GM23338 (cell line): ENCODE measurements at regions not wholly inside any gene's neighbourhood (a gene's known extent, or its start where the extent isn't known, plus 50 kb on each side); places are given as distances from the start of the nearest gene placed in this dataset.

Experiments used
- ATAC-seq: fragments of 200-7000 bp; cut with Tn5 transposase; 3 replicates; pipeline ENCODE4 v1.9.1; 2020
- DNase-seq: peaks from one replicate; pipeline ENCODE4 v3.0.0-alpha.2; 2015; ENCODE audit warnings: low spot score
- H2AFZ ChIP-seq: fragments of 200-600 bp; sonication (generic); 2 replicates; pipeline ENCODE4 v1.8.0; 2016; ENCODE audit warnings: antibody characterized with exemption, mild to moderate bottlenecking, moderate library complexity
- H3F3A ChIP-seq: fragments of 200-600 bp; sonication (generic); replicated peaks from 2 replicates; pipeline ENCODE4 v1.8.0; 2017; ENCODE audit warnings: antibody characterized with exemption, mixed run types, low read depth
- H3K27ac ChIP-seq: fragments of 200-600 bp; sonication (generic); 2 replicates; pipeline ENCODE4 v1.6.1; 2016; ENCODE audit warnings: low read depth
- H3K27me3 ChIP-seq: fragments of 200-600 bp; sonication (generic); 2 replicates; pipeline ENCODE4 v1.8.0; 2016; ENCODE audit warnings: mild to moderate bottlenecking, mixed run types, moderate library complexity; ENCODE audit not compliant: insufficient read depth
- H3K36me3 ChIP-seq: fragments of 200-600 bp; sonication (generic); 2 replicates; pipeline ENCODE4 v1.8.0; 2016; ENCODE audit warnings: mild to moderate bottlenecking; ENCODE audit not compliant: insufficient read depth
- H3K4me1 ChIP-seq: fragments of 200-600 bp; sonication (generic); 2 replicates; pipeline ENCODE4 v1.8.0; 2016; ENCODE audit warnings: mild to moderate bottlenecking, moderate library complexity; ENCODE audit not compliant: insufficient read depth
- H3K4me2 ChIP-seq: fragments of 200-600 bp; sonication (generic); 2 replicates; pipeline ENCODE4 v1.7.1; 2017; ENCODE audit warnings: mixed run types
- H3K4me3 ChIP-seq: fragments of 200-600 bp; sonication (generic); 2 replicates; pipeline ENCODE4 v1.6.1; 2016; ENCODE audit warnings: mixed run types
- H3K79me2 ChIP-seq: fragments of 200-600 bp; sonication (generic); replicated peaks from 2 replicates; pipeline ENCODE4 v1.8.0; 2017; ENCODE audit warnings: mild to moderate bottlenecking; ENCODE audit not compliant: insufficient read depth
- H3K9me2 ChIP-seq: fragments of 200-600 bp; sonication (generic); 2 replicates; pipeline ENCODE4 v1.8.0; 2017; ENCODE audit not compliant: insufficient read depth
- H4K20me1 ChIP-seq: fragments of 200-600 bp; sonication (generic); replicated peaks from 2 replicates; pipeline ENCODE4 v1.8.0; 2017; ENCODE audit warnings: mild to moderate bottlenecking; ENCODE audit not compliant: insufficient read depth
- H3K27ac Mint-ChIP-seq: 2 replicates; pipeline ENCODE4 v1.8.0; 2020; ENCODE audit warnings: inconsistent platforms, mild to moderate bottlenecking, moderate library complexity, mixed read lengths
- H3K27me3 Mint-ChIP-seq: 3 replicates; pipeline ENCODE4 v1.8.0; 2022; ENCODE audit warnings: low read depth, mild to moderate bottlenecking, moderate library complexity, mixed read lengths, inconsistent platforms; ENCODE audit not compliant: insufficient read depth, poor library complexity
- H3K36me3 Mint-ChIP-seq: 3 replicates; pipeline ENCODE4 v1.8.0; 2021; ENCODE audit warnings: low read depth, mild to moderate bottlenecking, inconsistent platforms, moderate library complexity, mixed read lengths
- H3K4me1 Mint-ChIP-seq: 3 replicates; pipeline ENCODE4 v1.8.0; 2020; ENCODE audit warnings: mild to moderate bottlenecking, inconsistent platforms, mixed read lengths
- H3K4me3 Mint-ChIP-seq: 3 replicates; pipeline ENCODE4 v1.8.0; 2021; ENCODE audit warnings: moderate library complexity, mild to moderate bottlenecking, inconsistent platforms, mixed read lengths
- H3K9me3 Mint-ChIP-seq: 3 replicates; pipeline ENCODE4 v1.8.0; 2020; ENCODE audit warnings: moderate library complexity, mild to moderate bottlenecking, inconsistent platforms, mixed read lengths
- POLR2AphosphoS5 ChIP-seq: IDR thresholded peaks from 2 replicates; pipeline ENCODE4 v1.6.1; 2016; ENCODE audit warnings: antibody characterized with exemption, low read depth
- ZNF331 ChIP-seq: fragments of 250-450 bp; sonication (Bioruptor Pico); IDR thresholded peaks from 2 replicates; pipeline ENCODE4 v1.5.0; 2020; ENCODE audit warnings: low read depth, mild to moderate bottlenecking, moderate library complexity
- ZNF462 ChIP-seq: fragments of 250-450 bp; sonication (Bioruptor Pico); IDR thresholded peaks from 2 replicates; pipeline ENCODE4 v1.5.0; 2020; ENCODE audit warnings: mild to moderate bottlenecking, moderate library complexity
- TF ChIP-seq, protein P1 (sequence below), 2 experiments: fragments of 200-600 bp in 1 of 2; sonication (generic) in 1 of 2; conservative IDR thresholded peaks; 2 replicates each; pipeline versions ENCODE4 v1.5.1 to v1.6.1; 2016 to 2017; ENCODE audit warnings: antibody characterized with exemption in 2 of 2, low read depth in 2 of 2, mild to moderate bottlenecking in 2 of 2, moderate library complexity in 1 of 2

DNA sequence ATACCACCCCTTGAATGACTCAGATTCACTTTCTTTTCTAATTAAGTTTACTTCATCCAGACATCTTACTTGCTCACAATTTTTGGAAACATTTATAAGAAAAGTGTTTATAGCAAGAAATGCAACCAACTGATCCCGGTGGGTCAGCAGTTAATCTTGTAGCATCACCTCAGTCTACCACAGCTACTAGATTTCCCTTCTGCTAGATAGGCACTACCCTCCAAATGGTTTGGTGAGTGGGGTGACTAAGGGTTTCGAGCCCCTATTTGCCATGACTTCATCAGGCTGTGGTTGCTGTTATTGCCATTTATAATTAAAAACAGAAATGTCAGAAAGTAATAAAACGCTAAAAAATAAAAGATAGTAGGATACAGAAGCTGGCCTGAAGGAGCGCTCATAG, 930.1 kb upstream of the GJE1 start:
- DNase-seq (no peak), ATAC-seq (no peak)
- Mint-ChIP-seq H3K36me3 (peaks cover 11% of the 10 kb centered on the region; the same call in 2 of the 3 replicates), H3K27me3 (no peaks in the 10 kb centered on the region), H3K27ac (no peak overlapping the region), H3K4me3 (no peak overlapping the region), H3K4me1 (peaks cover 3% of the 10 kb centered on the region; the same call in 1 of the 3 replicates), H3K9me3 (peaks cover 18% of the 10 kb centered on the region; the same call in 2 of the 3 replicates)
- no peak overlapping the region for H3K27ac ChIP-seq
- H3K4me3 ChIP-seq: no peak overlapping the region
- H2AFZ ChIP-seq: no peak overlapping the region
- H3K36me3 ChIP-seq: 0 out of 2 replicates have a peak, but pooled peaks cover 4% of the 10 kb centered on the region
- no peak for TF ChIP-seq ZNF462 (CRISPR knock-in tag)
- no peaks in the 10 kb centered on the region for H3F3A ChIP-seq
- H3K9me2 ChIP-seq: peaks cover 7% of the 10 kb centered on the region; the same call in 1 of the 2 replicates
- no peaks in the 10 kb centered on the region for H4K20me1 ChIP-seq
- no peaks in the 10 kb centered on the region for H3K4me1 ChIP-seq
- no peaks in the 10 kb centered on the region for H3K79me2 ChIP-seq
- no peak overlapping the region for H3K4me2 ChIP-seq
- H3K27me3 ChIP-seq: no peaks in the 10 kb centered on the region

DNA sequence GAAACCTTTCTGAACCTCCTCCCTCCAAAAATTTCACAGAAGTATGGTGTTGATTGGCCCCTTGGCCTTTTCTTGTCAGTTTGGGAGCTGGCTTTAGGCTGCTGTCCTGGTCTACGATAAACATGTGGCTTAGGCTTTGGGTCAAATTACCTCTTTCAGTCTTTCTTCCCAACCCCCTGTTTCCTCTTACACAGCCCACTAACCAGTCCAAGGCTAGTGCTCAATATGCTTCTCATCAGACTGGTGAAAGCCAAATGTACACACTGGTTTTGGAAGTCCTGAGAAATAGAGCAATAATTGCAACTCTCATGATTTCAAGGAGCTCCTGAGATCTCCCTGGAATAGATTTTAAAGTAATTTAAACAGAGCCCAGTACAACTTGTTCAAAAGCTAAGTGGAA, 933.7 kb upstream of the GJE1 start:
- no peak for ATAC-seq
- Mint-ChIP-seq H3K27me3 (no peaks in the 10 kb centered on the region), H3K27ac (no peak overlapping the region), H3K4me1 (peaks cover 3% of the 10 kb centered on the region; the same call in 1 of the 3 replicates), H3K9me3 (peaks cover 10% of the 10 kb centered on the region), H3K36me3 (peaks cover 21% of the 10 kb centered on the region; the same call in 2 of the 3 replicates), H3K4me3 (no peak overlapping the region)
- no peak overlapping the region for H3K4me3 ChIP-seq
- H3K4me1 ChIP-seq: no peaks in the 10 kb centered on the region
- no peaks in the 10 kb centered on the region for H3K79me2 ChIP-seq
- no peaks in the 10 kb centered on the region for H3K36me3 ChIP-seq
- peak overlapping the region; percentile 49 for H2AFZ ChIP-seq
- peaks cover 30% of the 10 kb centered on the region for H3K9me2 ChIP-seq
- H4K20me1 ChIP-seq: no peaks in the 10 kb centered on the region
- no peak overlapping the region for H3K27ac ChIP-seq
- H3K4me2 ChIP-seq: no peak overlapping the region
- no peak for DNase-seq
- no peaks in the 10 kb centered on the region for H3F3A ChIP-seq
- H3K27me3 ChIP-seq: no peaks in the 10 kb centered on the region
- TF ChIP-seq ZNF462 (CRISPR knock-in tag) (no peak), ZNF331 (CRISPR knock-in tag) (no peak), POLR2AphosphoS5 (no peak)
- TF ChIP-seq, protein P1, sequence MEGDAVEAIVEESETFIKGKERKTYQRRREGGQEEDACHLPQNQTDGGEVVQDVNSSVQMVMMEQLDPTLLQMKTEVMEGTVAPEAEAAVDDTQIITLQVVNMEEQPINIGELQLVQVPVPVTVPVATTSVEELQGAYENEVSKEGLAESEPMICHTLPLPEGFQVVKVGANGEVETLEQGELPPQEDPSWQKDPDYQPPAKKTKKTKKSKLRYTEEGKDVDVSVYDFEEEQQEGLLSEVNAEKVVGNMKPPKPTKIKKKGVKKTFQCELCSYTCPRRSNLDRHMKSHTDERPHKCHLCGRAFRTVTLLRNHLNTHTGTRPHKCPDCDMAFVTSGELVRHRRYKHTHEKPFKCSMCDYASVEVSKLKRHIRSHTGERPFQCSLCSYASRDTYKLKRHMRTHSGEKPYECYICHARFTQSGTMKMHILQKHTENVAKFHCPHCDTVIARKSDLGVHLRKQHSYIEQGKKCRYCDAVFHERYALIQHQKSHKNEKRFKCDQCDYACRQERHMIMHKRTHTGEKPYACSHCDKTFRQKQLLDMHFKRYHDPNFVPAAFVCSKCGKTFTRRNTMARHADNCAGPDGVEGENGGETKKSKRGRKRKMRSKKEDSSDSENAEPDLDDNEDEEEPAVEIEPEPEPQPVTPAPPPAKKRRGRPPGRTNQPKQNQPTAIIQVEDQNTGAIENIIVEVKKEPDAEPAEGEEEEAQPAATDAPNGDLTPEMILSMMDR (conservative IDR thresholded peaks at IDR 0.05; ENCODE audit: low read depth in 2 of 2): no peak
